CD4-positive, alpha-beta T cell treated with Interleukin-6 at 100 ng/mL for 8 hours (primary cell): ENCODE measurements at regions not wholly inside any gene's neighbourhood (a gene's known extent, or its start where the extent isn't known, plus 50 kb on each side); places are given as distances from the start of the nearest gene placed in this dataset.

Experiments used
- DNase-seq: peaks from one replicate; pipeline ENCODE4 v3.0.0-alpha.2; 2020; ENCODE audit warnings: mixed read lengths, low spot score

- no peak for DNase-seq
Observed at GRCh38 chr4:14615671-14616070, 386.6 kb upstream of the CPEB2 start.

- DNase-seq, result no peak
Observed at GRCh38 chr4:14620567-14621141, 381.6 kb upstream of the CPEB2 start.

- DNase-seq, result no peak
Observed at GRCh38 chr4:14621731-14622463, 380.4 kb upstream of the CPEB2 start.

DNA sequence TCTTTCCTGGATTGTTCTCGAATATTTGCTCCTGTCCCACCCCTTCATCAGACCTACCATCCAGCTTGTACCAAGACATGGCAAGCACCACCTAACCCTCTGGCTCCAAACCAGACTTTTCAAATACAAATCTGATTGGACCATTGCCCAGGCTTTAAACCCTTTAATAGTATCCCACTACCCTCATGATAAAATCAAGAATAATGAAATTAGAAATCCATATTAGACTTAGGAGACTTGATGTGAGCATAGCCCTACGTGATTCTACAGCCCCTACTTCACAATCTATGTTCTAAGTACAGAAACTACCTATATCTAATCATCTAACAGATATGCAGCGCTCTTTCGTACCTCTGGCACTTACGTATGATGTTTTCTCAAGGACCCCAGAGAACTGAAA lies 375.2 kb upstream of the CPEB2 start:
- no peak for DNase-seq

- DNase-seq, result no peak
Observed at GRCh38 chr4:14631806-14632440, 370.4 kb upstream of the CPEB2 start.

GRCh38 chr4:14636563-14636962 lies 365.7 kb upstream of the CPEB2 start:
- no peak for DNase-seq

DNA sequence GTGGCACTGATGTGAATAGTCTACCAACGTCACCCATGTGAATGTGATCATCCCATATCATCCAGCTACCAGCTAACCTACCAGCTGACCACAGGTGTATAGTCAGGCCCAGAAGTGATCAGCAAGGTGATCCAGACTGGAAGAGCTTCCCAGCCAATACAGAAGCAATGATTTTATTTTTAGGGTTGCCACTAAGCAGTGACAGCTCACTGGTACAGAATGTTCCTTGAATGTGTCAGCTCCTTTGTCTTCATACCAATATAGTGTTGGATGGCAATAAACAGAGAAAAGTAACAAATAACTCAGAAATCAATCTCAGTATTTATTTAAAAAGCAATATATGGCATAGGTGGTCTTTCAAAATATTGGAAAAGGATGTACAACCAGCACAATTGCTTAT lies 361.8 kb upstream of the CPEB2 start:
- DNase-seq, result no peak

- no peak for DNase-seq
Observed at GRCh38 chr4:14641871-14642270, 360.4 kb upstream of the CPEB2 start.

- DNase-seq, result no peak
Observed at GRCh38 chr4:14644580-14645282, 357.6 kb upstream of the CPEB2 start.

- DNase-seq, result no peak
Observed at GRCh38 chr4:14646831-14647230, 355.4 kb upstream of the CPEB2 start.

DNA sequence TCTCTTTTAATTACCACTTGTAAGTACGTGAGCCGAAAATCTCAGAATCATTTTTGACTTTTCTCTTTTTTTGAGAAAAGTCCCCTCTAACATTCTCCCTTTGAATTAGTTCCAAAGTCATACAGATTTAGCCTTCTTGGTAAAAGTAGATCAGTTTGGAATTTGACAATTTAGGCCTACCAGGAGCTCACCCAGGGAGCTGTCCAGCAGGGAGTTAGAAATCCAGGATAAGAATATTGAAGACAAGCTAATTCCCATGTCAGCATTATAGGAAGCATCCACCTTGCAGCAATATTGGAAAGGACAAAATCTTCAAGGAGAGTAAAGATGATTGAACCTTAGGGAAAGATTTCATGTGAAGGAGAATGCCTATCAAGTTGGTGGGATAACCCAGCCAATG lies 352.2 kb upstream of the CPEB2 start:
- no peak for DNase-seq

DNA sequence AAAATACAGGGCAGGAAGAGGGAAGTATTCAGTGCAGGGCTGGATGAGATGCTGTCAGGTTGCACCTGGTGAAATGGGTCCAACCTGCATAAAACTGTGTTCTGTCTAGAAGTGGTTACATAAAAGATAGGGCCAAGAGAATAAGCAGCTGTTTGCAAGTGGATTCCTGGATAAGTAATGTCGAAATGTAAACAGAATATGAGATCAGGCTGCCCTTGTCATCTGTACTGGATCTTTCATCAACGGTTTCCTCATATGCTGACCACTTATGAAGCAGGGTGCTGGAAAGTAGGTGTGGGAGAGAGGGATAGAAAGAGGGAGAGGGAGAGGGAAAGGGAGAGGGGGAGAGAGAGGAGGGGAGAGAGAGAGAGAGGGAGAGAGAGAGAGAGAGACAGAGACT lies 349.8 kb upstream of the CPEB2 start:
- no peak for DNase-seq

DNA sequence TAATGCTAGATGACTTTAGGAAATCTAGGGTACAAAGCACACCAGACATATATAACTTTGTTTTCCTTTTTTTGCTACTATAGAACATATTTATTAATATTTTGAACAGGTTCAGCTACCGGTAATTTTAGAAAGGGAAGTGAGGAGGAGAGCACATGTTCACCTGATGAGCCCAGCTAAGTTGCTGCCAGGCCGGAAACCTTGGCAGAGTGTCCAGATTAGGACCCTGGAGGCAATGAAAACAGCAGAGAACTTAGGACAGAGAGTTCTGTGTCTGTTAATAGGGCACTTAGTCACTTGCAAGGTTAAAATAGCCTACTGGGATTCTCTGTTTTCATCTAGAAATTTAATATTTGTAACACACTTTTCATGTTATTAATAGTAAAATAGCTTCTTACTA lies 348.9 kb upstream of the CPEB2 start:
- no peak for DNase-seq

DNA sequence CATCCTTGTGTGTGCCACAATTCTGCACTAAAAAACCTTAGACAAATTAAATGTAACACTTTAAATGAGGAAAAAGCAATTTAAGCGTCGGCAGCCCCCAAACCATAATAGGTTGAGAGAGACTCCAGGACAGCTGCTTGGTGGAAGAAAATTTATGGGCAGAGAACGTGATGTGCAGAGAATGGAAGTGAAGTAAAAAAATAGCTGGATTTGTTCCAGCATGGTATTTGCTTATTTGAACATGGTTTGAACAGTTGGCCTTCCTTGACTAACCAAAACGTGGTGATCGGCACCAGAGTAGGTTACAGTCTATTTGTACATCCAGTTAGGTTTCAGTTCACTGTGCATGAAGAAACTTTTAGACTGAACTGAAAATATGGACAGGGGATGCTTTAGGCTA lies 343.0 kb upstream of the CPEB2 start:
- DNase-seq, result no peak

- DNase-seq, result no peak
Observed at GRCh38 chr4:14667624-14668151, 334.6 kb upstream of the CPEB2 start.

DNA sequence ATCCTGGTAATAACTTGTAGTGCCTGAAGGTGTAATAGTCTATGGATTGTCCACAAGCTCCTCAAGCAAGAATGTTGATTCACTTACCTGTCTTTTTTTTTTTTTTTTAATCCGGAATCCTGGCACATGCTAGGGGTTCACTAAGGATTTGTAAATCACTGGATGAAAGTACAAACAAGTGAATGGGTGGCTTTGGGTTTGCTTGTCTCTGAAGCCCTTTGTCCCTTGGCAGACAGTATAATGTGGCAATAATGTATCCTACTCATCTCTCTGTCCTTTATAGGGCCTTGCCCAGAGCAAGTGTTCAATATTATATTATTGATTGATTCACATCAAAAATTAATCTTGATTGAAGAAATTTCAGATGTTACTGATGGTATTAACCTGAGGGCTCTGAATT lies 334.0 kb upstream of the CPEB2 start:
- no peak for DNase-seq

DNA sequence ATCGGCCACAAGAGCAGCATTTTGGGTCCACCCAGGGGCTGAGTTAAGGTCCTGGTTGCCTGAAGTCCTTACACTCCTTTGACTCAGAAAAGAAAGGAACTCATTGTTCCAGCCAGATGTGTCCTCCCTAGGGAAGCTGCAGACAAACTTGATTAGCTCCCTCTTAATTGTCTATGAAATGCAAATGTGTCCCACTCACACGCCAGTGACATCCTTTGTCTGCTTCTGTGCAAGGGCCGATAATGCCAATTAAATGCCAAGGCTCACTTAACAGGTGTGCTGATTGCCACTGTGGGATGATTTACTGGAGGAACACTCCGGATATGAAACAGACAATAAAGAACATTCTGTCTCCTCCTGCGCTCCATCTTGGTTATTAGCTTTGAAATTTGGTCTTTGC lies 332.9 kb upstream of the CPEB2 start:
- no peak for DNase-seq

GRCh38 chr4:14671146-14671545 lies 331.1 kb upstream of the CPEB2 start:
- no peak for DNase-seq

DNA sequence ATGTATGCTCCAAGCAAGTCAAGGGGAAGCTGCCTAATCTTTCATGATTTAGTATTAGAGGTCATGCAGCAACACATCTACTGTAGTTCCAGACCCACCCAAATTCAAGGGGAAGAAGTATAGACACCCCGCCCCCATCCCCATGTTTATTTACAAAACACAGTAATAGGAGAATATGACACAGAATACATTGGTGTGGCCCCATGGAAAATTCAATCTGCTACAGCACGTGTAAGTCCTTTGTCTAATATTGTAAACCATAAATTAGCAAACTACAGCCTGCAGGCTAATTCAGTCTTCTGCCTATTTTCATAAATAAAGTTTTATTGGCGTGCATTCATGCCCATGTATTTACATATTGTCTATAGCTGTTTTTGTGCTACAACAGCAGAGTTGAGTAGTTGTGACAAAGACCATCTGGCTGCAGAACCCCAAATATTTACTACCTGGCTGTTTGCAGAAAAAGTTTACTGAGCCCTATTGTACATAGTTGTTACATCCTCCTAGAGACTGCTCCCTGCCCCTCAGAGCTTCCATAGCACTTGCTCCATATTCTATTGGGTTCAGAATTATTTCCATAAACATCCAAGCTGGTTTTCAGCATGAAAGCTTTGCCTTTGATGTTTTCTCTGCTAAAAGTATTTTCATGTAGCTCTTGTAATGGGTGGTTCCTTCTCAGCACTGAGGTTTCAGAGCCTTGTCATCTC lies 326.8 kb upstream of the CPEB2 start:
- no peak for DNase-seq

- no peak for DNase-seq
Observed at GRCh38 chr4:14679906-14680305, 322.4 kb upstream of the CPEB2 start.

DNA sequence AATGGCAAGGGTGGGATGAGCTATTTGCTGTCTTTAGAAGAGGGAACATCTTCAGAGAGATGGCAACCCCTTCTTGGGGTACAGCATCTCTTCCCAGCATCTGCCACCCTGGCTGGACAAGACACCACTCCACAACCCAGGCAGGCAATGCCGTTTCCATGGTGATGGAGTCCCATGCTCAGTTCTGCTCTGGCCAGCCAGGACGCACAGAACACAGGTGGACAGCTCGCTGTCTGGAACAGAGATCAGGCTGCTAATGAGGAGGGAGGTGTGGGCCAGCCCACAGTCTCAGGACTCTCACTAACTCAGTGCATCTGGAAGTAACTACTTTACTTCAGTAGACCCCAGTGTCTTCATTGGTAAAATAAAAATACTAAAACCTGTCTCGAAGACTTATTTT lies 321.0 kb upstream of the CPEB2 start:
- DNase-seq, result no peak

DNA sequence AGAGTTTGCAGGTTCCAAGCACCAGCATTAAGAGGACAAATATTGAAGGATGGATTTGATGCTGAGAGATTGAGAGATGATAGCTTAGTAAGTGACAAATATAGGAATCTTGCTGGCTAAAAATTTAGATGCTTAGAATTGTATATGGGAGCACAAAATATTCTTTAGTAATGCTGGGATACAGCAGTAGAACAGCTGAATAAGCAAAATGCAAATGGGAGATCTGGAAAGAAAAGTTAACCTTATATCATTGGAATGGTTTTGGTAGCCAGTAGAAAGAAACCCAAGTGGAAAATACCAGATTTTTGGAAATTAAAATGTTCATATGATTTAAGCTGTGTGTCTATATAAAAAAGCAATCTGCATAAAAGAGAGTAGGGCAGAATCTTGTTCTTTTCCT lies 308.6 kb upstream of the CPEB2 start:
- DNase-seq, result no peak
